ENCODE measurements at regions not wholly inside any gene's neighbourhood (a gene's known extent, or its start where the extent isn't known, plus 50 kb on each side); places are given as distances from the start of the nearest gene placed in this dataset.
A peak's percentile ranks its signal among the peaks of the same experiment; 100 is the strongest.
"Not testable (repeated sequence)": the region's sequence is repeated elsewhere in the genome, so short reads cannot be mapped to it uniquely, and the experiment has no call there.

GRCh38 chr6:23842760-23843159 is 283.3 kb upstream of the NRSN1 start:
- Histone ChIP-seq H3K27me3 (ENCODE audit: insufficient read depth, low read depth, low read length) (no peaks in the 10 kb centered on the region), H3K79me2 (replicated peaks; ENCODE audit: insufficient read depth, low read length) (no peaks in the 10 kb centered on the region), H3F3A (ENCODE audit: insufficient read depth, low read length, poor library complexity, severe bottlenecking) (no peaks in the 10 kb centered on the region), H3K9me3 (ENCODE audit: low read length) (no peaks in the 10 kb centered on the region), H3K9ac (ENCODE audit: low read length) (no peak overlapping the region), H3K36me3 (ENCODE audit: insufficient read depth, low read length) (no peaks in the 10 kb centered on the region), H3K27ac (ENCODE audit: low read length) (no peak overlapping the region), H3K9me2 (ENCODE audit: insufficient read depth, low read length) (no peaks in the 10 kb centered on the region), H3K4me2 (ENCODE audit: low read length) (peak overlapping the region; percentile 4), H2AFZ (ENCODE audit: low read depth, low read length) (no peak overlapping the region), H3K4me3 (ENCODE audit: low read length) (no peak overlapping the region), H4K20me1 (ENCODE audit: insufficient read depth) (no peaks in the 10 kb centered on the region)
- TF ChIP-seq POLR2AphosphoS5 (IDR thresholded peaks at IDR 0.05): peak; percentile 97
- TF ChIP-seq REST (IDR thresholded peaks at IDR 0.05; ENCODE audit: borderline replicate concordance): peak; percentile 16
- no peak for TF ChIP-seq TAF1 (IDR thresholded peaks at IDR 0.05; ENCODE audit: low read depth)
- peak; percentile 97 for TF ChIP-seq EP300 (conservative IDR thresholded peaks at IDR 0.05; ENCODE audit: poor library complexity, severe bottlenecking)
- no peak for TF ChIP-seq SMC3 (conservative IDR thresholded peaks at IDR 0.05; ENCODE audit: poor library complexity)

DNA sequence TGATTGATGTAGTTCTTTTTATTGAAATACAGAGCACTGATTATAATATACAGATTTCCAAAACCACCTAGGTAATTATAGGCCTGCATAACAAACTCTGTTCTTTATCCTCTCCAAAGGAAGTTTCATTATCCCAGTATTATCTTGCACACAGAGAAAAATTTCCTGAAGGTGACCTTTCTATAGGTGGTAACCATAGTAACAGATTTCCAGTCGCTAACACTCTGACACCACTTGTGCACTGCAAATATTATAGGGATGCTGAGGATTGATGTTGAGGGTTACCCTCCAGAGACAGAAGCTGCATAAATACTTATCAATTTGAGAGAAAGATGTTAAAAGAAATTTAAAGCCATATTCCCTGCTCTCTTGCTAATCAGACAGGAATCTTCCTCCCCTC is 274.5 kb upstream of the NRSN1 start:
- Histone ChIP-seq H3K4me2 (ENCODE audit: low read length) (peak overlapping the region; percentile 63), H3K36me3 (ENCODE audit: insufficient read depth, low read length) (no peaks in the 10 kb centered on the region), H4K20me1 (ENCODE audit: insufficient read depth) (no peaks in the 10 kb centered on the region), H3K9me2 (ENCODE audit: insufficient read depth, low read length) (no peaks in the 10 kb centered on the region), H3K9ac (ENCODE audit: low read length) (peak overlapping the region; percentile 13), H3K27me3 (ENCODE audit: insufficient read depth, low read depth, low read length) (no peaks in the 10 kb centered on the region), H3K79me2 (replicated peaks; ENCODE audit: insufficient read depth, low read length) (no peaks in the 10 kb centered on the region), H3F3A (ENCODE audit: insufficient read depth, low read length, poor library complexity, severe bottlenecking) (peaks cover 4% of the 10 kb centered on the region), H3K9me3 (ENCODE audit: low read length) (no peaks in the 10 kb centered on the region), H2AFZ (ENCODE audit: low read depth, low read length) (no peak overlapping the region), H3K27ac (ENCODE audit: low read length) (peak overlapping the region; percentile 80), H3K4me3 (ENCODE audit: low read length) (peak overlapping the region; percentile 40)
- TF ChIP-seq RAD21 (conservative IDR thresholded peaks at IDR 0.05): peak; percentile 57
- peak; percentile 84 for TF ChIP-seq EP300 (conservative IDR thresholded peaks at IDR 0.05; ENCODE audit: poor library complexity, severe bottlenecking)
- no peak for TF ChIP-seq TAF1 (IDR thresholded peaks at IDR 0.05; ENCODE audit: low read depth)
- peak; percentile 75 for TF ChIP-seq POLR2AphosphoS5 (IDR thresholded peaks at IDR 0.05)
- peak; percentile 17 for TF ChIP-seq SMC3 (conservative IDR thresholded peaks at IDR 0.05; ENCODE audit: poor library complexity)
- peak; percentile 94 for TF ChIP-seq REST (IDR thresholded peaks at IDR 0.05; ENCODE audit: borderline replicate concordance)
- TF ChIP-seq, protein P1, sequence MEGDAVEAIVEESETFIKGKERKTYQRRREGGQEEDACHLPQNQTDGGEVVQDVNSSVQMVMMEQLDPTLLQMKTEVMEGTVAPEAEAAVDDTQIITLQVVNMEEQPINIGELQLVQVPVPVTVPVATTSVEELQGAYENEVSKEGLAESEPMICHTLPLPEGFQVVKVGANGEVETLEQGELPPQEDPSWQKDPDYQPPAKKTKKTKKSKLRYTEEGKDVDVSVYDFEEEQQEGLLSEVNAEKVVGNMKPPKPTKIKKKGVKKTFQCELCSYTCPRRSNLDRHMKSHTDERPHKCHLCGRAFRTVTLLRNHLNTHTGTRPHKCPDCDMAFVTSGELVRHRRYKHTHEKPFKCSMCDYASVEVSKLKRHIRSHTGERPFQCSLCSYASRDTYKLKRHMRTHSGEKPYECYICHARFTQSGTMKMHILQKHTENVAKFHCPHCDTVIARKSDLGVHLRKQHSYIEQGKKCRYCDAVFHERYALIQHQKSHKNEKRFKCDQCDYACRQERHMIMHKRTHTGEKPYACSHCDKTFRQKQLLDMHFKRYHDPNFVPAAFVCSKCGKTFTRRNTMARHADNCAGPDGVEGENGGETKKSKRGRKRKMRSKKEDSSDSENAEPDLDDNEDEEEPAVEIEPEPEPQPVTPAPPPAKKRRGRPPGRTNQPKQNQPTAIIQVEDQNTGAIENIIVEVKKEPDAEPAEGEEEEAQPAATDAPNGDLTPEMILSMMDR (IDR thresholded peaks at IDR 0.05; ENCODE audit: poor library complexity, severe bottlenecking): no peak

DNA sequence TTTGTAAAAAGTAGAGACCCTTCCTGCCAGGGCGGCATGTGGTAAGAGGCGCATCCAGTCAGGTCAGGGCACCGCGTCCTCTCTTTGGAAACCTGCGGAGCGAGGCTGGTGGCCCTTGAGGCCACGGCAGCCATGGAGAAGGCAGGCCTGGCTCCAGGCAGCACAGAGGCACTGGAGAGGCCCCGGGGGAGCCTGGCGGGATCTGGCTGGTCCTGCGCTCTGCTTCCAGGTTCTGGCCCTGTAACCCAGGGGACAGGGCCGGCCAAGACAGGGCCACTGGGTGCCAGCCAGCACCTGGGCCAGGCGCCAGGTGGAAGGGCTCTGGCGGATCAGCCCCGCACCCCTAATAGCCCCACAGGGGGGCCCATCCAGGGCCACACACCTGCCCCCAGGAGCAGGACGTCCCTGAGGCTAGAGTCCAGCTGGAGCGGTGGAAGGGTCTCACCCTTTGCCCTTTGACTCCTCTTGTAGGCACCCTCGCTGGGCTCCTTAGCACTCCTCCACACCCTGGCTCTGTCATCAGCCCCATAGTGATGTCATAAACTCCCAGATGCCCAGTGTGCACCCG is 272.4 kb upstream of the NRSN1 start:
- H3K9ac ChIP-seq (ENCODE audit: low read length); H3K27ac ChIP-seq (ENCODE audit: low read length); H3K36me3 ChIP-seq (ENCODE audit: insufficient read depth, low read length); H3K27me3 ChIP-seq (ENCODE audit: insufficient read depth, low read depth, low read length); H3K9me3 ChIP-seq (ENCODE audit: low read length); H3K4me2 ChIP-seq (ENCODE audit: low read length); H3F3A ChIP-seq (ENCODE audit: insufficient read depth, low read length, poor library complexity, severe bottlenecking); H3K79me2 ChIP-seq (replicated peaks; ENCODE audit: insufficient read depth, low read length); H3K9me2 ChIP-seq (ENCODE audit: insufficient read depth, low read length); H2AFZ ChIP-seq (ENCODE audit: low read depth, low read length); H4K20me1 ChIP-seq (ENCODE audit: insufficient read depth); H3K4me3 ChIP-seq (ENCODE audit: low read length): not testable (repeated sequence)

DNA sequence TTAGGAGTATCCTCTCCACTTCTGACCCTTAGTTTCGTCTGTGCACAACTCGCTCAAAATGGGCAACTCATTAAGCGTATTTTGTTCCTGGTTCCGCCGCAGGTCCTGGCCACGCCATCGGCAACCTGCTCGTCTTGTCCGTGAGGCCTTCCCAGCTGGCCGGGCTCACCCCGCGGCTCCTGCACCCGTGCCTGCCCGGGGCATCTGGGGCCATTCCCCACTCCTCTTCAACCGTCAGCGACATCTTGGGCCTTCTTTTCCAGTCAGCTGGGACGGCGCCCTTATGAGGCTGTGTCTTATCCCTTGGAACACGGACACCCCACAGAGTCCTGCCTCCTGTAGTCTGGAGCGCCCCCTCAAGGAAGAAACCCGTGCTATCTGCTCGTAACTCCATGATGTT is 271.9 kb upstream of the NRSN1 start:
- H3K4me2 ChIP-seq (ENCODE audit: low read length); H3F3A ChIP-seq (ENCODE audit: insufficient read depth, low read length, poor library complexity, severe bottlenecking); H3K9me3 ChIP-seq (ENCODE audit: low read length); H3K4me3 ChIP-seq (ENCODE audit: low read length); H3K27me3 ChIP-seq (ENCODE audit: insufficient read depth, low read depth, low read length); H3K9me2 ChIP-seq (ENCODE audit: insufficient read depth, low read length); H3K9ac ChIP-seq (ENCODE audit: low read length); H3K36me3 ChIP-seq (ENCODE audit: insufficient read depth, low read length); H2AFZ ChIP-seq (ENCODE audit: low read depth, low read length); H3K79me2 ChIP-seq (replicated peaks; ENCODE audit: insufficient read depth, low read length); H3K27ac ChIP-seq (ENCODE audit: low read length); H4K20me1 ChIP-seq (ENCODE audit: insufficient read depth): not testable (repeated sequence)

All from neural cell (in vitro differentiated cells).